ENCODE measurements at regions not wholly inside any gene's neighbourhood (a gene's known extent, or its start where the extent isn't known, plus 50 kb on each side); places are given as distances from the start of the nearest gene placed in this dataset.

DNA sequence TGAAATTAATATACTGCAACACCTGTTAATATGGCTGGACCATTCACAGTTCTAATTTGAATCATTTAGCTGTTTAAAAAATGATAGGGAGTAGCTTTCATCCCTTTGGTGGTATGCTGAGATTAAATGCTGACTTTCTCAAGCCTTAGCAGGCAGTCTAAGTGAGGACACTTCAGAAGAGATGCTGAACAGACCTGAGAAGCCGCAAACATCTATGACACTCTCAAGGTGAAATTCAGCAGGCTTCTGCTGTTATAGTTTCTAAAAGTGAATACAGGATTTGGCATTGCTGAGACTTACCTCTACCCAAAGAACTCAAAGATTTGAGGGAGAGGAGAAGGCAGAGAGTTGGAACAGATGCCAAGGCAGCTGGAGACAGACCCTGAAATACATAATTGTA, 431.2 kb upstream of the FAM98A start:
- DNase-seq, result no peak

GRCh38 chr2:34029073-34029472, 430.0 kb upstream of the FAM98A start:
- no peak for DNase-seq

DNA sequence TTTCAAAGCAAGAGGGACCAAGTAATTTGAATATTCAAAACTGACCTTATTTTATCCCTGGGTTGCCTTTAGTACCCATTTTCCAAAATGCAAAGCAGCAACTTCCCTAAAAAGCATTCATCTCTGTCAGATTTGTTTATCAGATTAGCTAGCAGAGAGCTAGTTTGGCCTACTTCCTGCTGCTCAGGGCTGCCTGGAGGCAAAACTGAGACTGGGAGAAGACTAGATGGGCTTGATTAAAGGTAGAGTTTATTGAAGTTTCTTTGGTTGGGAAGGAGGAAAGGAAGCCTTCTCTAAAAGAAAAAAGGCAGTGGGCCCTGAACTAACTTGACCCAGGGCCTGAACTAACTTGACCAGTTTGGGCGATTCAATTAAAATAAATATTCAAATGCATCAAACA, 426.1 kb upstream of the FAM98A start:
- no peak for DNase-seq

- no peak for DNase-seq
Observed at GRCh38 chr2:34012715-34013302, 413.7 kb upstream of the FAM98A start.

GRCh38 chr2:34011684-34012083, 412.6 kb upstream of the FAM98A start:
- no peak for DNase-seq

- no peak for DNase-seq
Observed at GRCh38 chr2:34005901-34006300, 406.8 kb upstream of the FAM98A start.

DNA sequence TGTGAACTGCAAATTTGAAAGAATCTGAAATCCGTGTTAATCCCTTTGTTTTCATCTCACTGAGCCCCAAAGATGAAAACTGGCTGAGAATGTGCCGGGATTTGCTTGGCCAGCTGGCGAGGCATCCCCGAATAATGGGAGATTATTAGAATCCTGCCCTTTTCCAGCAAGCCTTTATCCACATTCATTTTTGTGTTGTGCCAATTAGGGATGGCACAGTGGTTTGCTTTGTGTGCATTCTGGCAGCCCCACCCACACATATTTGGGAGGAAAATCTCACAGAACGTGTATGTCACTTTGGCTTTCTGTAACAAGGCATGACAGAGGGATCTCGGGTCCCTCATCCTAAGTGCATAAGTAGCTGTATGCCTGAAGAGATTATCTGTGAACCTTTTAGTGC, 405.8 kb upstream of the FAM98A start:
- DNase-seq, result no peak

GRCh38 chr2:34003795-34004194, 404.7 kb upstream of the FAM98A start:
- no peak for DNase-seq

DNA sequence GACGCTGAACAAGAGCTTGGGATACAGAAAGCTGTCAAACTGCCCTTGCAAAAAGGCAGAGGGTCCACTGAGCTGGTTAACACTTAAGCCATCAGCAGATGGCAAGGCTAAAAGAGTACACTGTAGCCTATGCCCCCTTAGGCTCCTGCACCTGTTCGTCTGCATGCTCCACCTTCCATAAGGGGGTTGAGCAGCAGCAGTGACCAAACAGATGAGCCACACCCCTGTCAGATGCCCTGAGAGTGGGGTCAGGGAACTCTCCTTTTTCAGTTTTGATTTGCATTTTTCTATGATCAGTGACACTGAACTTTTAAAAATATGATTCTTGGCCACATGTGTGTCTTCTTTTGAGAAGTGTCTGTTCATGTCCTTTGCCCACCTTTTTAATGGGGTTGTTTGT, 402.5 kb upstream of the FAM98A start:
- no peak for DNase-seq

- DNase-seq, result no peak
Observed at GRCh38 chr2:33984131-33984530, 385.0 kb upstream of the FAM98A start.

DNA sequence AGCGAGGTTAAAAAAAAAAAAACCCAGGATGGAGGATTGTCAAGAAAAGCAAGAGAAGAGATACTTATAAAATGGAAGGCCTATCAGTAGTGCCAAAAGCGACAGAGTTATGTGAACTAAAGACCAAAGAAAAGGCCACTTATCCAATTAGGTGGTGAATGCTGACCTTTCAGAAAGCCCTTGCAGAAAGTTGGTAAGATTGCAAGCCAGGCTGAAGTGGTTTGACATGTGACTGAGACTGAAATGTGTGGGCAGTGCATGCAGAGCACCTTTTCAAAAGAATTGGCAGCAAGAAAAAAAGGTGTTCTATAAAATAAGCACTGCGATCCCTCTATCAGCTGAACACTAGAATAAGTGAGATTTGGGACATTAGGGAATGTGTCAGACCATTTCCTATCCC, 379.4 kb upstream of the FAM98A start:
- no peak for DNase-seq

DNA sequence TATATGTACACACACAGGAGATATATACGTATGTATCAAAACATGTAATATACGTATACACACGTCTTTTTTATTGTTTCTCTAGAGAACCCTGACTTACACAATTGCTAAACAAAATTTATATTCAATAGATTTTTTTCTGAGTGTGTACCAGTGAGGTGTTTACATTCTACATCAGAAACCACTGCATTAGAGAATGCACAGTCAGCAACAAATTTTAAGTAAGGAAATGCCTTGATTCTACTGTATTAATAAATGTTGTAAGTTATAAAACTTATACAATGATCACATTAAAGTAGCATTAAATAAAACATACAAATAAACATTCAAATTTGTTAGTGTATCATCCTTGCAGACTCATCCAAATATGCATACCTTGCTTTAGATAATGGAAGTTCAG, 376.4 kb upstream of the FAM98A start:
- no peak for DNase-seq

DNA sequence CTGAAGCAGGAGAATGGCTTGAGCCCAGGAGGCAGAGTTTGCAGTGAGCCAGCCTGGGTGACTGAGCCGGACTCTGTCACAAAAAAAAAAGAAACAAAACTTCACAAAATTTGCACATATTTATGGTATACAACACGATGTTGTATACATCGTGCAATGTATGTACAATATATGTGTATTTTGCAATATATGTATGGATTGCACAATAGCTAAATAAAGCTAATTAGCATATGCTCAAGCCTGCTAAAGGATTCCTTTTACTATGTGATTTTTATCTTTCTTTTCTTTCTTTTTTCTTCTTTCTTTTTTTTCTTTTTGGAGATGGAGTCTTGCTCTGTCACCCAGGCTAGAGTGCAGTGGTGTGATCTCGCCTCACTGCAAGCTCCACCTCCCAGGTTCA, 368.0 kb upstream of the FAM98A start:
- no peak for DNase-seq

GRCh38 chr2:33958591-33958990, 359.5 kb upstream of the FAM98A start:
- DNase-seq, result no peak

- DNase-seq, result no peak
Observed at GRCh38 chr2:33949371-33949770, 350.3 kb upstream of the FAM98A start.

GRCh38 chr2:33946193-33946592, 347.1 kb upstream of the FAM98A start:
- DNase-seq, result no peak

DNA sequence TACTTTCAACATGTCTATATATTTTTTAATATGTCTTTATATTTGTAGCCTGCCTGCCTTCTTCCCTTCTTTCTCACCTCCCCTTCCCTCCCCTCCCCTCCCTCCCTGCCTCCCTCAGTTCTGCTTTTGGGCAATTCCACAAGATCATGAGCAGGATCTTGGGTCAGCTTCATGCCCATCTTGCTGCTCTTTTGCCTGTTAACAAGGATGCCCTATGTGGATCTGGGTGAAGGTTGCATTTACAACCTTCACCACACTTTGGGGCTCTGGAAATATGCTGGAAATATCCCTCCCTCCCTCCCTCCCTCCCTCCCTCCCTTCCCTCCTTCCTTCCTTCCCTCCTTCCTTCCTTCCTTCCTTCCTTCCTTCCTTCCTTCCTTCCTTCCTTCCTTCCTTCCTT, 334.1 kb upstream of the FAM98A start:
- no peak for DNase-seq

GRCh38 chr2:33931164-33931563, 332.1 kb upstream of the FAM98A start:
- DNase-seq, result no peak

DNA sequence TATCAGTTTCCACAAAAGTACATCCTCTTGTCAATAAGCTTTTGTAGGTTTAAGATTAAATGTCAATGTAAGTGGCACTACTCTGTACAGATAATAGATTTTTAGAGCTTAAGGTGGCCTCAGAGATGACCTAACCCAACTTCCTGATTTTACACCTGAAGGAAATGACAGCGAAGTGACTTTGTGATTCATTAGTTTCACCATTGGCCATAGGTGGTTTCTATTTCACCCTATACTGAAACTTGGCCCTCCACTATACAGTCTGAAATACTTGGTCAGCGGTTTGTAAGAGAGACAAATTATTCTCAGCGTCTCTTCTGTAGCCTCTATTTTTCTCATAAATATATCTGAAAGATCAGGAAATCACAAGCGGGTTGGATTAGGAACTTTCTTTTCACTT, 330.4 kb upstream of the FAM98A start:
- no peak for DNase-seq

GRCh38 chr2:33927756-33928155, 328.7 kb upstream of the FAM98A start:
- DNase-seq, result no peak

DNA sequence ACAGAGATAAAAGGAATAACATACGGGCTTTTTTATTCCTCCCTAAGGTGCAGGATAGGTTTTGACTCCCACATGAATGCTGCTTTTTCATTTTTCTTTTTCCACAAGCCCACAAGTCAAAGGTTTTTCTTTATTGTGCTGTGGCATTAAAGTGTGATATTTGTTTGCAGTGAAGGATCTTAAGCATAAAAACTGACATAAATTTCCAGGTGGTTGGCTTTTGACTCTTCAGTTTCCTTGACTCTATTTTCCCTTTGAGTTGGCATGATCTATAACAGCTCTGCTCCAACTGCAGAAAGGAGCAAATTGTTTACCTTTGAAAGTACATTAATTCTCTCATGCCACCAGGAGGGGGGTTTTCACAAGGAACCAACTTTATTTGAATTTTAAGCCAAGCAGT, 326.2 kb upstream of the FAM98A start:
- DNase-seq, result no peak

- no peak for DNase-seq
Observed at GRCh38 chr2:33924586-33925169, 325.6 kb upstream of the FAM98A start.

- DNase-seq, result no peak
Observed at GRCh38 chr2:33917252-33917651, 318.2 kb upstream of the FAM98A start.

GRCh38 chr2:33913071-33913616, 314.0 kb upstream of the FAM98A start:
- no peak for DNase-seq

- no peak for DNase-seq
Observed at GRCh38 chr2:33911327-33911726, 312.2 kb upstream of the FAM98A start.

Data from NCI-H226 (cell line).